ENCODE measurements at regions not wholly inside any gene's neighbourhood (a gene's known extent, or its start where the extent isn't known, plus 50 kb on each side); places are given as distances from the start of the nearest gene placed in this dataset.
"Not testable (repeated sequence)": the region's sequence is repeated elsewhere in the genome, so short reads cannot be mapped to it uniquely, and the experiment has no call there.

DNA sequence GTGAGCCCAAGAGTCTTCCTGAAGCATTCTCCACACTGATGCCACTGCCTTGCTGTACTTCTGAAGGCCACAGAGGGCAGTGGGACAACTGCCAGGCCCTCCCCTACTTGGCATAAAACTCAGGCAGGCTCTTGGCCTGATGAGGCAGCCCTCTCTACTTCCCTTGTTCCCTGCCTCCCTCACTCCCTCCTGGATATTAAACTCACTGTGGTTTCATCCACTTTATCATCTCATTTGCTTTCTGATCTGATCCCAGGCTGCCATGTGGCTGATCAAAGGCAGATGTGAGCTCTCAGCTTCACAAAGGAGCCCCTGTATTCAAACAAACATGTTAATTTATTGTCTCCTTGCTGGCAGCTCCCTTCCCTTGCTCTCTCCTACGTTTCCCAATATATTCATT lies 533.5 kb downstream of the IGSF11 start:
- no peak for DNase-seq

- DNase-seq: no peak
Observed at GRCh38 chr3:118504906-118505305, 529.7 kb downstream of the IGSF11 start.

GRCh38 chr3:118505784-118506183 lies 528.9 kb downstream of the IGSF11 start:
- DNase-seq: no peak

DNA sequence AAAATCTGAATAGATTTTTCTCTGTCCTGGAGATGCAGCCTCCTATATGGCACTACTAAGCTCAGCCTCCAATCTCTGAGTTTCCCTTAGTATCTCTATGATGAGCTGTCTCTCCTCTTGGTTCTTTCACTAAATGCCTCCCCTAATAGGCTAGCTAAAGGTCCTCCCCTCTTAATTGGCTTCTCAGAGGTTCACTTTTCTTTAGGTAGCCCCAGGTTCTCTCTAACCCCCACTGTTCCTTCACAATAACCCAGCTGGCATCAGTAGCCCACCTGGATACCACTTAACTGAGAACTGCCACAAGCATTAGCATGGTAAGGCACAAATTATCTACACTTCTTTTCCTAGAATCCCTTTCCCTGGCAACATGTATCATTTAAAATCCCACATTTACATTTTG lies 523.2 kb downstream of the IGSF11 start:
- no peak for DNase-seq

- DNase-seq: no peak
Observed at GRCh38 chr3:118512301-118512700, 522.3 kb downstream of the IGSF11 start.

DNA sequence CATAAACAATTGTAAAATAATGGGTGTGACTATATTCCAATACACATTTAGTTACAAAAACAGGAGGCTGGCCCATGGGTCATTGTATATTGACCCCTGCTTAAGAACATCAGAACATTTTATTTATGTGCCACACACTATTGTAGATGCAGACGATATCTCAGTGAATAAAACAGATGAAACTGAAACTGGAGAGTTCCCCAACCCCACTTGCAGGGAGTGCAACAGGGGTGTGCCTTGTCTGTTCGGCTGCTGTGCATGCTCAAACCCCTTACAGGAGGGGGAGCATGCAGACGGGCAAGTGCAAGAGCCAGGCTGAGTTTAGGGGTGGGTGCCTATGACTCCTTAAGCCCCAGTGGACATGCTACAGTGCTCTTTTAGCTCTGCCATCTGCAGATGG lies 509.6 kb downstream of the IGSF11 start:
- no peak for DNase-seq

GRCh38 chr3:118526758-118527513 lies 507.7 kb downstream of the IGSF11 start:
- no peak for DNase-seq

GRCh38 chr3:118527514-118528044 lies 507.1 kb downstream of the IGSF11 start:
- no peak for DNase-seq

DNA sequence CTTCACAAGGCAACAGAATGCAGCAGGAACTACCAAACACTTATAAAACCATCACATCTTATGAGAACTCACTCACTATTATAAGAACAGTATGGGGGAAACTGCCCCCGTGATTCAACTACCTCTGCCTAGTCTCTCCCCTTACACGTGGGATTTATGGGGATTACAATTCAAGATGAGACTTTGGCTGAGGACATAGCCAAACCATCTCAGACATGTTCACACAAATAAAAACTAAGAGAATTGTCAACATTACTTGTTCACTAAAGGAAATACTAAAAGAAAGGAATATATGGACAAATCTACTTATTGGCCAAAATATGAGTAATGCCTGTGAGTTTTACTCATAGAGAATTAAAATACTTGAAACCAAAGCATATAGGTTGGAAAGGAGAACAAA lies 505.1 kb downstream of the IGSF11 start:
- no peak for DNase-seq

DNA sequence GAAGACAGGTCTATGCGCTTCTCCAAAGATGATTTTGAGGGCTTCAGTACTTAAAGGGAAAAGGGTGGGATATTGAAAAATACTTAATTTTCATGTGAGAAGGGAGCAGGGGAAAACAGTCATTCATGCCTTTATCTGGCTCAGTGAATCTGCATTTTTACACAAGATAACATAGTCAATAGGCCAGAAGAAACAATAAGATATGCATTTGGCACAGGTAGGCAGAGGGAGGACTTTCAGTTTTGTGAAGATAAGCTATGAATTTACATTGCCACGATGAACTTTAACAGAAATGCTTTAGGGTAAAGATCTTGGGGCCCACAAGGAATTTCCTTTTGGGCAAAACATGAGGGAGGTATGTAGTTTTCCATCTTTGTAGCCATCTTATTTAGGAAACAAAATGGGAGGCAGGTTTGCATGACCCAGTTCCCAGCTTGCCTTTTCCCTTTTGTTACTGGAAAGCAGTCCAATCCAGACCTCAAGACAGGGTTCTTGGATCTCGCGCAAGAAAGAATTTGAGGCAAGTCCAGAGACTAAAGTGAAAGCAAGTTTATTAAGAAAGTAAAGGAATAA lies 504.2 kb downstream of the IGSF11 start:
- no peak for DNase-seq

- not testable (repeated sequence) for DNase-seq
Observed at GRCh38 chr3:118530927-118531356, 503.7 kb downstream of the IGSF11 start.

DNA sequence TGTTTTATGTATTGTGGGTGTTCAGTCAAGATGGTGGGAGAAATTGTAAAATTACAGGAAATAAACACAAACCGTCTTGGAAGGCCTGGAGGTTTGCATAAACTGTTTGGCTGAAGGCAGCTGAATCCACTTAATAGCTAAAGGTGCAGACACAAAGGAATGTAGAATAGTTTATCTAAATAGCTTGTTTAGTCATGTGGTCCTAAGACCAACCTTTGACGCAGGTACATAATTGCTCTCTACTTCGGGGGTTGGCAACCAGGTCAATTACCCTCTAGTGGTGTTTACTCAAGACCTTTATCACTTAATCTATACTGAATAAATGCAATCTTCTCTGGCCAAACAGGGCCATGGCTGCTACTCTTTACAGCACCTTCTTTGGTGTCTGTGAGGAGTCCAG lies 502.8 kb downstream of the IGSF11 start:
- no peak for DNase-seq

DNA sequence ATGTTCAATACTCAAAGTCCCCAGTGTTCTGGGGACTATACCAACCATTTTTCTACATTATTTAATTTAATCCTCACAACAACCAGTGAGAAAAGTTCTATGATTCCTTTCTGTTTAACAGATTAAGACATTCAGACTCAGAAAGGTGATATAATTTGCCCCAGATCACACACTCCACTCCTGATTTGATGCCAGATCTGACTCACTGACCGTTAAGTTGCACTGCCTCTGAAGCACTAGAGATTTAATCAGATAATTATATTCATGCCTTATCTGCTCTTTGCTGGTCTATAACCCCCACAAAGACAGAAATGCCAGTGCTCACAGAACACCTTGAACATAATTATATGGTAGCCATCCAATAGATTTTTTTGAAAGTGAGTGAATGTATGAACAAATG lies 501.0 kb downstream of the IGSF11 start:
- DNase-seq: no peak

DNA sequence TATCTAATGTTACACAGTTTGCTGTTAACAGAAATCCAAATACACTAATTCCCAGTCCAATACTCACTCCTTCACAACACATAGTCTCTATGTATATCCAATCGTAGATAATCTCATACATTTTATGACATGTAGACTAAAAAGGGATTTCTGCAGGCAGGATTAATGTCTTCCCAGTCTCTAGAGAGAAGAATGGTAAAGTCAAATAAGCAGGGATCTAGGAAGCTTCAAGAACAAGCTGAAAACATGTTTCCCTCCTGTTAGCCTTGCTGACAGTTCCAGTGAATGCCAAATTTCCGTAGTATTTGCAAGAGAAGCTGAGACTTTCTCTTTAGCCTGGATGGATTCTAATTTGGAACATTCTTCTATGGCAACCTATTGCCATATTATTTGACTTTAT lies 500.1 kb downstream of the IGSF11 start:
- DNase-seq: no peak

GRCh38 chr3:118536764-118537163 lies 497.9 kb downstream of the IGSF11 start:
- DNase-seq: no peak

DNA sequence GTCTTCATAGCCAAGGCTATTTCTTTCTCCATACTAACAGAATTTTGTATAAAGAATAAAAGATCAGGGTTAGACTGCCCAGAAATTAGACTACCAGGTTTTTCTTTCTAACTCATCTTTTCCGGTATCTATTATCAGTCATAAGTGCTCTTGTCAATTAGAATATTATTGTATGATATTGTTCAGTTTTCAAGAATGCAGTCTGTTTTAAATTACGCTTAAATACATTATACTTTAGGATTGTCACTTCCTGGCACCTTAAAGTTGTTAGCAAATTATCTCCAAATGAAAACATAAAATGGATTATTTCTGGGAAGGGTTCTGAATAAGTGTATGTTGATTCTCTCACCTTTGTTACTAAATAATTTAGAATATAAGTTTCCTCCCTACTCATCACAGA lies 497.2 kb downstream of the IGSF11 start:
- no peak for DNase-seq

- no peak for DNase-seq
Observed at GRCh38 chr3:118538187-118538586, 496.5 kb downstream of the IGSF11 start.

DNA sequence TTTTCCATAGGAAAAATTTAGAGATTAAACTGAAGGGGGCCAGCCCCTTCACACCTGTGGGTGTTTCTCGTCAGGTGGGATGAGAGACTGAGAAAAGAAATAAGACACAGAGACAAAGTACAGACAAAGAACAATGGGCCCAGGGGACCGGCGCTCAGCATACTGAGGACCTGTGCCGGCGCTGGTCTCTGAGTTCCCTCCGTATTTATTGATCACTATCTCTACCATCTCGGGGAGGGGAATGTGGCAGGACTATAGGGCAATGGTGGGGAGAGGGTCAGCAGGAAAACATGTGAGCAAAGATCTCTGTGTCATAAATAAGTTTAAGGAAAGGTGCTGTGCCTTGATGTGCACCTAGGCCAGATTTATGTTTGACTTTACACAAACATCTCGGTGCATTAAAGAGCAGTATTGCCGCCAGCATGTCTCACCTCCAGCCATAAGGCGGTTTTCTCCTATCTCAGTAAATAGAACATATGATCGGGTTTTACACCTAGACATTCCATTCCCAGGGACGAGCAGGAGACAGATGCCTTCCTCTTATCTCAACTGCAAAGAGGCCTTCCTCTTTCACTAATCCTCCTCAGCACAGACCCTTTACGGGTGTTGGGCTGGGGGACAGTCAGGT lies 494.7 kb downstream of the IGSF11 start:
- not testable (repeated sequence) for DNase-seq

DNA sequence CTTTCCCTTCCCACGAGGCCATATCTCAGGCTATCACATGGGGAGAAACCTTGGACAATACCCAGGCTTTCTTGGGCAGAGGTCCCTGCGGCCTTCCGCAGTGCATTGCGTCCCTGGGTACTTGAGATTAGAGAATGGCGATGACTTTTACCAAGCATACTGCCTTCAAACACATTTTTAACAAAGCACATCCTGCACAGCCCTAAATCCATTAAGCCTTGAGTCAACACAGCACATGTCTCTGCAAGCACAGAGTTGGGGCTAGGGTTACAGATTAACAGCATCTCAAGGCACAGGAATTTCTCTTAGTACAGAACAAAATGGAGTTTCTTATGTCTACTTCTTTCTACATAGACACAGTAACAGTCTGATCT lies 494.2 kb downstream of the IGSF11 start:
- not testable (repeated sequence) for DNase-seq

GRCh38 chr3:118540826-118541225 lies 493.8 kb downstream of the IGSF11 start:
- no peak for DNase-seq

DNA sequence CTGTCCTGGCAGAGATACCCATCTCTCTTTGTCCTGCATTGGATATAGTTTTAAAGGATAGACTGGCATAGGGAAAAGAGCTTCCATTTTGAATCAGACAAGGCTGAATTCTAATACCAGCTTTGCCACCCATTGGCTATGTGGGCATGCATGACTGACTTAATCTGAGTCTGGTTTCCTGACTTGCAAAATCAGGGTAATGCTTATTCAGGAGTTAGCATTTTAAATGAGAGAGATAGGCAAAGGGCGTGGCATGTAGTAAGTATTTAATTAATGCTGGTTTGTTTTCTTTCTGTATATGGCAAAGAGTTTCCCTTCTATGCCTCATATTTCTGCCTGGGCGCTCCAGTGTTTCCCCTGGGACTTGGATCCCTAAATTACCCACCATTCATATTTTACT lies 492.9 kb downstream of the IGSF11 start:
- DNase-seq: no peak

DNA sequence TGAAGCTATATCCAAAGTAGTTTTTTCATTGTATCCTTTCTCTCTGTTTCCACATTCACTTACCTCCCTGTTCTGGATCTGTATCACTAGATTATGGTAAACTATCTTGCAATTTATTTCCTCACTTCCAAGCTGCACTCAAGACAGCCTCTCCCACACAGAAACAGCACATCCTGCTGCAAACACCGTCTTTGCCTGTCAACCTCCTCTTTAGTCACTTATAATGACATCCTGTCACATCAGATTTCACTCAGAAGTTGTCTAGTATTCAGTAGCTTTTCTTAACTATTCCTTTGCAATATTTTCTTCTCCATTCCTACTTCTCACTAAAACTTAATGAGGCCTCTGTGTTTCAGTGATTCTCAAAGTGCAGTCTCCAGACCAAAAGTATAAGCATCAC lies 490.8 kb downstream of the IGSF11 start:
- no peak for DNase-seq

DNA sequence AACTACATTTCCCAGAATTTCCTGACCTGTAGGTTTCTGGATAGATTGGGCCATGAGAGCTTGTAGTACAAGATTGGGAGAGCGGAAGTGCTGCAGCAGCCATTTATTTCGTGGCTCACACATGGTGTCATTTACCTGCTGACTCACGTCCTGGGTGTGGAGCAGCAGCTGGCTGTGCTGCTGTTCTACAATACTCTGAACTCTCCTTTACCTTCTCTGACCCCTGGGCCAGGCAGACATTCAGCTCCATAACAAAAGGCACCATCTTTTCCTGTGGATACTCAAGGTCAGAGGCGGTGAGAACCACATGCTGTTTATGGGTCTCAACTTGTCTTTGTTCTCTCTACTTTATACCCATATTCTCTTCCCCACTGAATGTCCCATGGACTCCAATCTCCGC lies 490.2 kb downstream of the IGSF11 start:
- no peak for DNase-seq

DNA sequence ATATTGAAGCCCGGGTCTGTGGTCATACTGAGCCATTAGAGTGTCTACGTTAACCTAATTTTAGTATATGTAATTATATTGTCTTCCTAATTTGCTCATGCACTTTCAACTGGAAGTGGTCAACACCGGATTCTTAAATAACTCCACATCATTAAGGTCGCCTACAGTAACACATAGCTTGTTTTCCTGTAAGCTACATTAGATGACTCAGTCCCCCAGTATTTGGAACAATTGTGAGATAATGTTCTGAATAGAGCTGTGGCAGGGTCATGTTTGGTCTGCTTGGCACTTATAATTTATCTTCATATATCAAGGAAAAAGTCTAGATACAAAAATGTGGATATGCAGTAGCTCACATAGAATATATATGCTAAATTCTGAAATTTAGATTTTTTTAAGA lies 486.2 kb downstream of the IGSF11 start:
- no peak for DNase-seq

Data from effector CD4-positive, alpha-beta T cell (primary cell).